MCF 10A (cell line): ENCODE measurements at regions not wholly inside any gene's neighbourhood (a gene's known extent, or its start where the extent isn't known, plus 50 kb on each side); places are given as distances from the start of the nearest gene placed in this dataset.

Experiments used
- BruUV-seq: library from RNA; stranded (reverse); fragments of 400-500 nt; replicated peaks from 2 replicates; lab custom pipeline; 2021; lab: Mats Ljungman, UMichigan
- CTCF ChIA-PET: fragments of 300-600 bp; sonication (Branson Sonifier 250); formaldehyde crosslinking; extraction: SDS; loops from one replicate; lab custom pipeline; 2021; ENCODE audit warnings: antibody characterized with exemption, inconsistent platforms; lab: Yijun Ruan, JAX
- POLR2A ChIA-PET: fragments of 300-600, 350-650 bp; sonication (Branson Sonifier 250); formaldehyde crosslinking; extraction: SDS; loops from one replicate; lab custom pipeline; 2020; ENCODE audit warnings: antibody characterized with exemption, inconsistent platforms; lab: Yijun Ruan, JAX
- DNase-seq: peaks from one replicate; pipeline ENCODE4 v3.0.0-alpha.2; 2018; ENCODE audit not compliant: unreplicated experiment
- H3K27ac Mint-ChIP-seq: one replicate; pipeline ENCODE4 v1.8.0; 2022; ENCODE audit warnings: mild to moderate bottlenecking, low read depth, mixed read lengths; ENCODE audit not compliant: unreplicated experiment
- H3K27me3 Mint-ChIP-seq: one replicate; pipeline ENCODE4 v1.8.0; 2022; ENCODE audit warnings: mixed read lengths; ENCODE audit not compliant: insufficient read depth, unreplicated experiment
- H3K36me3 Mint-ChIP-seq: one replicate; pipeline ENCODE4 v1.8.0; 2022; ENCODE audit warnings: mild to moderate bottlenecking, moderate library complexity, mixed read lengths; ENCODE audit not compliant: insufficient read depth, unreplicated experiment
- H3K4me1 Mint-ChIP-seq: one replicate; pipeline ENCODE4 v1.8.0; 2022; ENCODE audit warnings: mixed read lengths; ENCODE audit not compliant: insufficient read depth, unreplicated experiment
- H3K4me3 Mint-ChIP-seq: one replicate; pipeline ENCODE4 v1.8.0; 2022; ENCODE audit warnings: mild to moderate bottlenecking, moderate library complexity, mixed read lengths; ENCODE audit not compliant: unreplicated experiment
- H3K9me3 Mint-ChIP-seq: one replicate; pipeline ENCODE4 v1.8.0; 2022; ENCODE audit warnings: mixed read lengths; ENCODE audit not compliant: unreplicated experiment
- CTCF ChIP-seq: fragments of 200-600 bp; IDR thresholded peaks from one replicate; pipeline ENCODE4 v1.8.0; 2022; ENCODE audit warnings: antibody characterized with exemption, mild to moderate bottlenecking; ENCODE audit not compliant: unreplicated experiment
- intact Hi-C: fragments of 100-400 bp; cut with micrococcal nuclease; formaldehyde crosslinking; loops from 2 replicates; pipeline ENCODE4 v1.14.1; 2022

GRCh38 chr16:66254106-66254505 lies 112.4 kb upstream of the CDH5 start:
- H3K36me3 Mint-ChIP-seq = no peaks in the 10 kb centered on the region
- H3K27ac Mint-ChIP-seq = no peak overlapping the region
- H3K4me3 Mint-ChIP-seq = no peak overlapping the region
- no peak for DNase-seq
- no TSS peak for BruUV-seq
- intact Hi-C loops = no loop called here
- no peaks in the 10 kb centered on the region for H3K9me3 Mint-ChIP-seq
- no peaks in the 10 kb centered on the region for H3K27me3 Mint-ChIP-seq
- no peaks in the 10 kb centered on the region for H3K4me1 Mint-ChIP-seq
- no peak for TF ChIP-seq CTCF
- ChIA-PET CTCF (interaction anchor here (0.7 to 1.9 kb wide), 4 partner anchors 16 to 1120 kb away, joined by 3 to 7 read pairs (median 4); no protein-coding TSS in a partner anchor), POLR2A (no interaction called here)

GRCh38 chr16:66251476-66252160 lies 114.9 kb upstream of the CDH5 start:
- no peak overlapping the region for H3K4me3 Mint-ChIP-seq
- H3K9me3 Mint-ChIP-seq = no peaks in the 10 kb centered on the region
- POLR2A ChIA-PET = no interaction called here
- no peaks in the 10 kb centered on the region for H3K4me1 Mint-ChIP-seq
- no peak for TF ChIP-seq CTCF
- no TSS peak for BruUV-seq
- intact Hi-C loops = no loop called here
- DNase-seq = no peak
- no peak overlapping the region for H3K27ac Mint-ChIP-seq
- CTCF ChIA-PET = no interaction called here
- no peaks in the 10 kb centered on the region for H3K27me3 Mint-ChIP-seq
- H3K36me3 Mint-ChIP-seq = no peaks in the 10 kb centered on the region

GRCh38 chr16:66250686-66251431 lies 115.6 kb upstream of the CDH5 start:
- Mint-ChIP-seq H3K4me1 (no peaks in the 10 kb centered on the region), H3K4me3 (no peak overlapping the region), H3K27me3 (no peaks in the 10 kb centered on the region), H3K27ac (no peak overlapping the region), H3K9me3 (no peaks in the 10 kb centered on the region), H3K36me3 (no peaks in the 10 kb centered on the region)
- ChIA-PET POLR2A (no interaction called here), CTCF (interaction anchor here (0.6 to 0.7 kb wide), 2 partner anchors 28 to 620 kb away, joined by 3 to 4 read pairs; no protein-coding TSS in a partner anchor)
- no TSS peak for BruUV-seq
- intact Hi-C loops = no loop called here
- peak; percentile 48 for DNase-seq
- no peak for TF ChIP-seq CTCF
